ENCODE measurements at regions not wholly inside any gene's neighbourhood (a gene's known extent, or its start where the extent isn't known, plus 50 kb on each side); places are given as distances from the start of the nearest gene placed in this dataset.

DNA sequence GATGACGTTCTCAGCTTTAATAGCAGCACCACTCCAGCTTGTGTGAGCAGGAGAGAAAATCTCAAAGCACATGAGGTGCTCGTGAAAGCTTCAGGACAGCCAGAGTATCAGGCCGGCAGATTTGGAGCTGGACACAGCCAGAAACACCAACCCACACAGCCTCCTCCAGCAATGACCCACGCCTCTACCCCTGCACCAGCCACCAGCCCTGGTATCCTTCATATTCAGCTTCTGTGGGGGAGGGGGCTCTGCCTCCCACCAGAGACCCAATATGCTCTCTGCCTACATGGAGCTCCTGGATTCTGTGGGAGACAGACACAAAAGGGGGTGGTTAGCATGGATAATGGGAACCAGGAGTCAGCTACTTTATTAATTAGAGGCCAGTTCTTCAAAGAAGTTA is 133.6 kb upstream of the FMN2 start:
- Histone ChIP-seq H4K20me1 (ENCODE audit: control insufficient read depth, extremely low read depth, insufficient read depth, low read length) (no peaks in the 10 kb centered on the region), H3K27ac (ENCODE audit: insufficient read depth, low read length) (no peak overlapping the region), H3K4me2 (ENCODE audit: extremely low read depth, insufficient read depth, low read length) (no peak overlapping the region), H3K9ac (ENCODE audit: insufficient read depth, low read length) (no peak overlapping the region), H3K4me3 (replicated peaks in 1 of 4; ENCODE audit: control extremely low read depth in 1 of 4, insufficient read depth in 1 of 4, low read depth in 3 of 4, low read length in 4 of 4) (no peak overlapping the region), H3K79me2 (ENCODE audit: control insufficient read depth, insufficient read depth, low read length) (no peaks in the 10 kb centered on the region), H3K4me1 (ENCODE audit: control insufficient read depth, extremely low read depth, insufficient read depth, low read length) (no peaks in the 10 kb centered on the region), H3K27me3 (ENCODE audit: control insufficient read depth, insufficient read depth, low read length) (no peaks in the 10 kb centered on the region), H3K36me3 (ENCODE audit: control insufficient read depth, insufficient read depth, low read length) (no peaks in the 10 kb centered on the region), H3K9me3 (ENCODE audit: control insufficient read depth, insufficient read depth, low read depth, low read length) (no peaks in the 10 kb centered on the region), H2AFZ (ENCODE audit: low read length) (no peak overlapping the region)
- TF ChIP-seq, protein P1, sequence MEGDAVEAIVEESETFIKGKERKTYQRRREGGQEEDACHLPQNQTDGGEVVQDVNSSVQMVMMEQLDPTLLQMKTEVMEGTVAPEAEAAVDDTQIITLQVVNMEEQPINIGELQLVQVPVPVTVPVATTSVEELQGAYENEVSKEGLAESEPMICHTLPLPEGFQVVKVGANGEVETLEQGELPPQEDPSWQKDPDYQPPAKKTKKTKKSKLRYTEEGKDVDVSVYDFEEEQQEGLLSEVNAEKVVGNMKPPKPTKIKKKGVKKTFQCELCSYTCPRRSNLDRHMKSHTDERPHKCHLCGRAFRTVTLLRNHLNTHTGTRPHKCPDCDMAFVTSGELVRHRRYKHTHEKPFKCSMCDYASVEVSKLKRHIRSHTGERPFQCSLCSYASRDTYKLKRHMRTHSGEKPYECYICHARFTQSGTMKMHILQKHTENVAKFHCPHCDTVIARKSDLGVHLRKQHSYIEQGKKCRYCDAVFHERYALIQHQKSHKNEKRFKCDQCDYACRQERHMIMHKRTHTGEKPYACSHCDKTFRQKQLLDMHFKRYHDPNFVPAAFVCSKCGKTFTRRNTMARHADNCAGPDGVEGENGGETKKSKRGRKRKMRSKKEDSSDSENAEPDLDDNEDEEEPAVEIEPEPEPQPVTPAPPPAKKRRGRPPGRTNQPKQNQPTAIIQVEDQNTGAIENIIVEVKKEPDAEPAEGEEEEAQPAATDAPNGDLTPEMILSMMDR (conservative IDR thresholded peaks at IDR 0.05 in 1 of 2, IDR thresholded peaks at IDR 0.05 in 1 of 2; ENCODE audit: low read depth in 1 of 2, low read length in 2 of 2): no peak
- TF ChIP-seq EZH2 (IDR thresholded peaks at IDR 0.05; ENCODE audit: low read length, missing control alignments): no peak
- no peak for DNase-seq (ENCODE audit: low read depth in 2 of 2)

GRCh38 chr1:239960366-239960765 is 131.3 kb upstream of the FMN2 start:
- no peaks in the 10 kb centered on the region for H3K36me3 ChIP-seq (ENCODE audit: control insufficient read depth, insufficient read depth, low read length)
- no peak overlapping the region for H3K27ac ChIP-seq (ENCODE audit: insufficient read depth, low read length)
- H3K27me3 ChIP-seq (ENCODE audit: control insufficient read depth, insufficient read depth, low read length): no peaks in the 10 kb centered on the region
- no peaks in the 10 kb centered on the region for H3K79me2 ChIP-seq (ENCODE audit: control insufficient read depth, insufficient read depth, low read length)
- H3K9me3 ChIP-seq (ENCODE audit: control insufficient read depth, insufficient read depth, low read depth, low read length): no peaks in the 10 kb centered on the region
- H3K4me3 ChIP-seq (replicated peaks in 1 of 4; ENCODE audit: control extremely low read depth in 1 of 4, insufficient read depth in 1 of 4, low read depth in 3 of 4, low read length in 4 of 4): no peak overlapping the region
- no peaks in the 10 kb centered on the region for H3K4me1 ChIP-seq (ENCODE audit: control insufficient read depth, extremely low read depth, insufficient read depth, low read length)
- H2AFZ ChIP-seq (ENCODE audit: low read length): no peak overlapping the region
- H3K9ac ChIP-seq (ENCODE audit: insufficient read depth, low read length): no peak overlapping the region
- DNase-seq (ENCODE audit: low read depth in 2 of 2): no peak
- TF ChIP-seq, protein P1 (conservative IDR thresholded peaks at IDR 0.05 in 1 of 2, IDR thresholded peaks at IDR 0.05 in 1 of 2; ENCODE audit: low read depth in 1 of 2, low read length in 2 of 2): no peak
- TF ChIP-seq EZH2 (IDR thresholded peaks at IDR 0.05; ENCODE audit: low read length, missing control alignments): no peak
- no peaks in the 10 kb centered on the region for H4K20me1 ChIP-seq (ENCODE audit: control insufficient read depth, extremely low read depth, insufficient read depth, low read length)
- no peak overlapping the region for H3K4me2 ChIP-seq (ENCODE audit: extremely low read depth, insufficient read depth, low read length)

GRCh38 chr1:239963856-239964255 is 127.8 kb upstream of the FMN2 start:
- H3K4me3 ChIP-seq (replicated peaks in 1 of 4; ENCODE audit: control extremely low read depth in 1 of 4, insufficient read depth in 1 of 4, low read depth in 3 of 4, low read length in 4 of 4): no peak overlapping the region
- TF ChIP-seq, protein P1 (conservative IDR thresholded peaks at IDR 0.05 in 1 of 2, IDR thresholded peaks at IDR 0.05 in 1 of 2; ENCODE audit: low read depth in 1 of 2, low read length in 2 of 2): no peak
- no peak for TF ChIP-seq EZH2 (IDR thresholded peaks at IDR 0.05; ENCODE audit: low read length, missing control alignments)
- H3K4me2 ChIP-seq (ENCODE audit: extremely low read depth, insufficient read depth, low read length): no peak overlapping the region
- H3K79me2 ChIP-seq (ENCODE audit: control insufficient read depth, insufficient read depth, low read length): no peaks in the 10 kb centered on the region
- no peak overlapping the region for H3K27ac ChIP-seq (ENCODE audit: insufficient read depth, low read length)
- no peak for DNase-seq (ENCODE audit: low read depth in 2 of 2)
- no peaks in the 10 kb centered on the region for H3K36me3 ChIP-seq (ENCODE audit: control insufficient read depth, insufficient read depth, low read length)
- no peaks in the 10 kb centered on the region for H3K9me3 ChIP-seq (ENCODE audit: control insufficient read depth, insufficient read depth, low read depth, low read length)
- no peaks in the 10 kb centered on the region for H3K27me3 ChIP-seq (ENCODE audit: control insufficient read depth, insufficient read depth, low read length)
- H3K4me1 ChIP-seq (ENCODE audit: control insufficient read depth, extremely low read depth, insufficient read depth, low read length): no peaks in the 10 kb centered on the region
- no peak overlapping the region for H2AFZ ChIP-seq (ENCODE audit: low read length)
- no peak overlapping the region for H3K9ac ChIP-seq (ENCODE audit: insufficient read depth, low read length)
- no peaks in the 10 kb centered on the region for H4K20me1 ChIP-seq (ENCODE audit: control insufficient read depth, extremely low read depth, insufficient read depth, low read length)
